ENCODE measurements at regions not wholly inside any gene's neighbourhood (a gene's known extent, or its start where the extent isn't known, plus 50 kb on each side); places are given as distances from the start of the nearest gene placed in this dataset.

GRCh38 chr19:31497709-31498108, 148.5 kb upstream of the TSHZ3 start:
- Histone ChIP-seq H4K91ac (replicated peaks; ENCODE audit: insufficient read length, low read length) (no peak overlapping the region), H3K4me1 (replicated peaks in 1 of 4; ENCODE audit: control insufficient read depth in 3 of 4, insufficient read depth in 4 of 4, low read length in 3 of 4) (no peaks in the 10 kb centered on the region; a peak in 1 of 7 replicates), H2BK5ac (ENCODE audit: low read depth, low read length) (no peak overlapping the region), H3K79me2 (ENCODE audit: control insufficient read depth in 1 of 2, insufficient read depth in 2 of 2, low read length in 2 of 2) (no peaks in the 10 kb centered on the region), H2BK15ac (ENCODE audit: low read length) (no peak overlapping the region), H3K56ac (replicated peaks; ENCODE audit: insufficient read length, low read depth, low read length) (no peak overlapping the region), H2BK12ac (ENCODE audit: low read depth, low read length) (no peak overlapping the region), H2AK5ac (ENCODE audit: low read depth, low read length) (no peak overlapping the region), H2BK120ac (replicated peaks; ENCODE audit: low read depth, low read length) (no peak overlapping the region), H3K23ac (ENCODE audit: insufficient read length) (no peak overlapping the region), H3K36me3 (ENCODE audit: control insufficient read depth in 2 of 4, insufficient read depth in 4 of 4, low read length in 3 of 4) (no peaks in the 10 kb centered on the region), H3K27me3 (replicated peaks in 1 of 4; ENCODE audit: control insufficient read depth in 3 of 4, extremely low read depth in 1 of 4, insufficient read depth in 3 of 4, low read length in 3 of 4) (no peaks in the 10 kb centered on the region), H2AFZ (ENCODE audit: low read length) (no peak overlapping the region), H4K5ac (ENCODE audit: insufficient read length, low read depth, low read length) (no peak overlapping the region), H2BK20ac (ENCODE audit: low read length) (no peak overlapping the region), H4K20me1 (replicated peaks in 1 of 2; ENCODE audit: control insufficient read depth in 1 of 2, insufficient read depth in 2 of 2, low read length in 2 of 2) (no peaks in the 10 kb centered on the region), H4K8ac (ENCODE audit: extremely low read depth, insufficient read depth, low read length) (no peak overlapping the region), H3K9ac (replicated peaks in 1 of 4; ENCODE audit: extremely low read depth in 1 of 4, low read depth in 3 of 4, low read length in 3 of 4) (no peak overlapping the region), H3K14ac (ENCODE audit: insufficient read length) (no peak overlapping the region), H3K4me2 (ENCODE audit: insufficient read depth in 1 of 2, low read depth in 2 of 2, low read length in 2 of 2) (no peak overlapping the region), H3K4ac (replicated peaks; ENCODE audit: insufficient read length, low read depth, low read length) (no peak overlapping the region), H3K18ac (ENCODE audit: extremely low read depth, low read length) (no peak overlapping the region), H3K4me3 (ENCODE audit: extremely low read depth in 1 of 4, insufficient read depth in 2 of 4, low read depth in 3 of 4, low read length in 4 of 4) (no peak overlapping the region), H3K9me3 (ENCODE audit: insufficient read depth in 2 of 2, low read depth in 1 of 2, low read length in 1 of 2) (no peaks in the 10 kb centered on the region), H3K27ac (ENCODE audit: low read depth, low read length) (no peak overlapping the region), H3K79me1 (ENCODE audit: low read depth, low read length) (no peaks in the 10 kb centered on the region), H3K23me2 (ENCODE audit: low read depth, low read length) (no peaks in the 10 kb centered on the region)
- POLR2A ChIA-PET (ENCODE audit: partially characterized antibody), result no interaction called here
- WGBS, 2 experiments (ENCODE audit: extremely low coverage in 1 of 2, insufficient coverage in 1 of 2, insufficient read length in 1 of 2, insufficient replicate concordance in 2 of 2, low coverage in 1 of 2, low lambda C conversion rate in 2 of 2, missing lambda C conversion rate in 1 of 2), result 100% methylated on average over 2 of the region's 2 CpGs; no CpG with 5 or more reads in 1 of the 2 experiments
- CTCF ChIA-PET (ENCODE audit: partially characterized antibody), result interaction anchor here (1.1 kb wide), 1 partner anchor 160 kb away, joined by 3 read pairs; no protein-coding TSS in a partner anchor
- FAIRE-seq (no peak), DNase-seq (ENCODE audit: low read depth in 1 of 2, low spot score in 2 of 2) (no peak)
- TF ChIP-seq CTBP2 (IDR thresholded peaks at IDR 0.05; ENCODE audit: borderline replicate concordance, insufficient read depth, insufficient read length, low read length), result no peak
- TF ChIP-seq ATF2 (IDR thresholded peaks at IDR 0.05; ENCODE audit: low read length), result no peak
- TF ChIP-seq BRCA1 (IDR thresholded peaks at IDR 0.05; ENCODE audit: low read depth, low read length), result no peak
- no peak for TF ChIP-seq POU5F1 (IDR thresholded peaks at IDR 0.05; ENCODE audit: low read depth, low read length)
- TF ChIP-seq CTCF (IDR thresholded peaks at IDR 0.05; ENCODE audit: control extremely low read depth in 1 of 3, insufficient read depth in 1 of 3, low read depth in 1 of 3, low read length in 3 of 3), result no peak
- TF ChIP-seq TAF1 (IDR thresholded peaks at IDR 0.05; ENCODE audit: low read depth, low read length), result no peak
- TF ChIP-seq SAP30 (IDR thresholded peaks at IDR 0.05; ENCODE audit: insufficient read depth, insufficient replicate concordance, low read length), result no peak
- TF ChIP-seq KDM1A (IDR thresholded peaks at IDR 0.05; ENCODE audit: borderline replicate concordance, low read length), result no peak
- TF ChIP-seq HDAC6 (IDR thresholded peaks at IDR 0.05; ENCODE audit: low read depth, low read length), result no peak
- TF ChIP-seq SP4 (IDR thresholded peaks at IDR 0.05; ENCODE audit: low read length), result no peak
- TF ChIP-seq SP1 (IDR thresholded peaks at IDR 0.05; ENCODE audit: low read depth, low read length), result no peak
